BE2C (cell line): ENCODE measurements at regions not wholly inside any gene's neighbourhood (a gene's known extent, or its start where the extent isn't known, plus 50 kb on each side); places are given as distances from the start of the nearest gene placed in this dataset.

ENCODE experiments used
- DNase-seq: peaks from one replicate; pipeline ENCODE4 v3.0.0-alpha.2; 2020
- H3K27me3 ChIP-seq: fragments of 250-450 bp; sonication (Bioruptor Pico); 2 replicates; pipeline ENCODE4 v1.5.1; 2020; ENCODE audit warnings: mild to moderate bottlenecking
- H3K36me3 ChIP-seq: fragments of 250-450 bp; sonication (Bioruptor Pico); 2 replicates; pipeline ENCODE4 v1.5.1; 2020; ENCODE audit warnings: mild to moderate bottlenecking
- H3K4me1 ChIP-seq: fragments of 250-450 bp; sonication (Bioruptor Pico); 2 replicates; pipeline ENCODE4 v1.5.1; 2020
- H3K4me3 ChIP-seq: 2 replicates; pipeline ENCODE4 v1.5.1; 2011; ENCODE audit warnings: low read depth, low read length
- H3K9me3 ChIP-seq: fragments of 250-450 bp; sonication (Bioruptor Pico); 2 replicates; pipeline ENCODE4 v1.5.1; 2020
- CTCF ChIP-seq: IDR thresholded peaks from 2 replicates; pipeline ENCODE4 v1.5.1; 2012; ENCODE audit warnings: mild to moderate bottlenecking, low read depth, low read length

- Histone ChIP-seq H3K36me3 (no peaks in the 10 kb centered on the region), H3K27me3 (no peaks in the 10 kb centered on the region), H3K9me3 (no peaks in the 10 kb centered on the region), H3K4me1 (peaks cover 6% of the 10 kb centered on the region), H3K4me3 (no peak overlapping the region)
- DNase-seq: no peak
- no peak for TF ChIP-seq CTCF
Observed at GRCh38 chr10:60654813-60655464, 123.3 kb upstream of the CDK1 start.

- TF ChIP-seq CTCF: no peak
- DNase-seq: no peak
Observed at GRCh38 chr10:60652628-60653027, 125.7 kb upstream of the CDK1 start.

GRCh38 chr10:60650378-60650800 is 127.9 kb upstream of the CDK1 start:
- no peak for DNase-seq
- Histone ChIP-seq H3K4me3 (no peak overlapping the region), H3K36me3 (no peaks in the 10 kb centered on the region), H3K4me1 (peaks cover 16% of the 10 kb centered on the region), H3K27me3 (no peaks in the 10 kb centered on the region), H3K9me3 (no peaks in the 10 kb centered on the region)
- TF ChIP-seq CTCF: no peak

More at GRCh38 chr10:60652628-60653027, 125.7 kb upstream of the CDK1 start:
- H3K36me3 ChIP-seq: no peaks in the 10 kb centered on the region
- H3K4me1 ChIP-seq: peaks cover 11% of the 10 kb centered on the region
- H3K9me3 ChIP-seq: no peaks in the 10 kb centered on the region
- no peak overlapping the region for H3K4me3 ChIP-seq
- no peaks in the 10 kb centered on the region for H3K27me3 ChIP-seq

GRCh38 chr10:60649485-60650377 is 128.5 kb upstream of the CDK1 start:
- Histone ChIP-seq H3K36me3 (no peaks in the 10 kb centered on the region), H3K9me3 (no peaks in the 10 kb centered on the region), H3K4me3 (no peak overlapping the region), H3K4me1 (peaks cover 16% of the 10 kb centered on the region), H3K27me3 (no peaks in the 10 kb centered on the region)
- DNase-seq: no peak
- TF ChIP-seq CTCF: no peak

GRCh38 chr10:60648761-60649160 is 129.5 kb upstream of the CDK1 start:
- no peaks in the 10 kb centered on the region for H3K36me3 ChIP-seq
- TF ChIP-seq CTCF: no peak
- peaks cover 19% of the 10 kb centered on the region for H3K4me1 ChIP-seq
- no peak for DNase-seq
- H3K27me3 ChIP-seq: no peaks in the 10 kb centered on the region
- H3K9me3 ChIP-seq: no peaks in the 10 kb centered on the region
- H3K4me3 ChIP-seq: no peak overlapping the region
